GM06990 (cell line): ENCODE measurements at regions not wholly inside any gene's neighbourhood (a gene's known extent, or its start where the extent isn't known, plus 50 kb on each side); places are given as distances from the start of the nearest gene placed in this dataset.

Source experiments
- DNase-seq: peaks from one replicate; pipeline ENCODE4 v3.0.0-alpha.2; 2011; ENCODE audit not compliant: insufficient read length; ENCODE audit errors: extremely low read depth
- H3K27me3 ChIP-seq: replicated peaks from 2 replicates; pipeline ENCODE4 v1.6.0; 2011; ENCODE audit warnings: low read length; ENCODE audit not compliant: control insufficient read depth, insufficient read depth
- H3K36me3 ChIP-seq: 2 replicates; pipeline ENCODE4 v1.5.1; 2011; ENCODE audit warnings: low read length; ENCODE audit not compliant: control insufficient read depth, insufficient read depth
- H3K4me3 ChIP-seq: replicated peaks from 2 replicates; pipeline ENCODE4 v1.5.1; 2011; ENCODE audit warnings: low read depth, mild to moderate bottlenecking, control low read depth, low read length
- TF ChIP-seq, protein P1 (sequence below): IDR thresholded peaks from 2 replicates; pipeline ENCODE4 v1.5.1; 2011; ENCODE audit warnings: low read length, control low read depth, mild to moderate bottlenecking, inconsistent platforms; ENCODE audit not compliant: insufficient read depth, poor library complexity, severe bottlenecking

- no peak for DNase-seq
- TF ChIP-seq, protein P1, sequence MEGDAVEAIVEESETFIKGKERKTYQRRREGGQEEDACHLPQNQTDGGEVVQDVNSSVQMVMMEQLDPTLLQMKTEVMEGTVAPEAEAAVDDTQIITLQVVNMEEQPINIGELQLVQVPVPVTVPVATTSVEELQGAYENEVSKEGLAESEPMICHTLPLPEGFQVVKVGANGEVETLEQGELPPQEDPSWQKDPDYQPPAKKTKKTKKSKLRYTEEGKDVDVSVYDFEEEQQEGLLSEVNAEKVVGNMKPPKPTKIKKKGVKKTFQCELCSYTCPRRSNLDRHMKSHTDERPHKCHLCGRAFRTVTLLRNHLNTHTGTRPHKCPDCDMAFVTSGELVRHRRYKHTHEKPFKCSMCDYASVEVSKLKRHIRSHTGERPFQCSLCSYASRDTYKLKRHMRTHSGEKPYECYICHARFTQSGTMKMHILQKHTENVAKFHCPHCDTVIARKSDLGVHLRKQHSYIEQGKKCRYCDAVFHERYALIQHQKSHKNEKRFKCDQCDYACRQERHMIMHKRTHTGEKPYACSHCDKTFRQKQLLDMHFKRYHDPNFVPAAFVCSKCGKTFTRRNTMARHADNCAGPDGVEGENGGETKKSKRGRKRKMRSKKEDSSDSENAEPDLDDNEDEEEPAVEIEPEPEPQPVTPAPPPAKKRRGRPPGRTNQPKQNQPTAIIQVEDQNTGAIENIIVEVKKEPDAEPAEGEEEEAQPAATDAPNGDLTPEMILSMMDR: no peak
- no peaks in the 10 kb centered on the region for H3K36me3 ChIP-seq
- no peaks in the 10 kb centered on the region; the same call in 1 of the 2 replicates for H3K27me3 ChIP-seq
- no peak overlapping the region for H3K4me3 ChIP-seq
These were observed 448.9 kb upstream of the ZMIZ1 start for GRCh38 chr10:78619896-78620295.

GRCh38 chr10:78620985-78621799 is 447.6 kb upstream of the ZMIZ1 start:
- DNase-seq: no peak
- H3K4me3 ChIP-seq: no peak overlapping the region
- no peaks in the 10 kb centered on the region; the same call in none of the 2 replicates for H3K27me3 ChIP-seq
- H3K36me3 ChIP-seq: no peaks in the 10 kb centered on the region
- TF ChIP-seq, protein P1: no peak

- TF ChIP-seq, protein P1: no peak
- Histone ChIP-seq H3K36me3 (no peaks in the 10 kb centered on the region), H3K27me3 (no peaks in the 10 kb centered on the region; the same call in none of the 2 replicates), H3K4me3 (no peak overlapping the region)
- no peak for DNase-seq
These were observed 445.1 kb upstream of the ZMIZ1 start for GRCh38 chr10:78623578-78624215.

DNA sequence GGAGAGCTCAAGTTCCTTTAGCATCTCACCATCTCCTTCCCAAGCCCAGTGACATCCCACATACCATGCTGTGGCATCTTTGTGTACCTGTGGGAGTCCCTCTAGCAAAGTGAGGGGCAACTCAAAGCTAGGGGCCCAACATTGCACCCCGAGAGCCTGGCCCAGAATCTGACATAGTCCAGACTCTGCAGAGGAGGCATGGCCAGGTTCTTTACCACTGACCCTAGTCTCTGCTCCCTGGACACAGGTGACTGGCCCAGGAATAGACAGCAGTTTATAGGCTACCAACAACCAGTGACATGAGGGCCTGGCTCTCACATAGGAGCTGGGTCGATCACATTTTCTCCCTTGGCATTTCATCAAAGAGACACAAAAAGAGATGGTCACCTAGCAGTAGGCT is 444.0 kb upstream of the ZMIZ1 start:
- Histone ChIP-seq H3K4me3 (no peak overlapping the region), H3K36me3 (no peaks in the 10 kb centered on the region), H3K27me3 (no peaks in the 10 kb centered on the region; the same call in none of the 2 replicates)
- TF ChIP-seq, protein P1: no peak
- no peak for DNase-seq

DNA sequence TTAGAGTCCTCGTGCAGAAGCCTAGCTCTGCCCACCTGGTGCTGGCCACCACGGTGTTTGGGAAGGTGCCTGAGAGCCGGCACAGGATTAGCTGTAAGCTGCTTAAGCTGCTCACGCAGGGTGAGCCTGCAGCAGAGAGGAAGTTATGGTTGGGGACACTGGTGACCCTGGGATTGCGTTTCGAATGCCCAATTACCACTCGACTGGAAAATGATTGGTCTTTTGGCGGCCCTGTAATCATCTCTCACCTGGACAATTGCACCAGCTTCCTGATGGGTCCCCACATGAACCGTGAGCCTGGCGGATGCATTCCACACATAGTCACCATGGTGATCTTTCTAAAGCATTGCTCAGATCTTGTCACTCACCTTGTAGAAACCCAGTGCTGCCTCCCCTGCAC is 442.3 kb upstream of the ZMIZ1 start:
- no peaks in the 10 kb centered on the region for H3K36me3 ChIP-seq
- no peak for DNase-seq
- TF ChIP-seq, protein P1: no peak
- no peak overlapping the region for H3K4me3 ChIP-seq
- H3K27me3 ChIP-seq: no peaks in the 10 kb centered on the region; the same call in none of the 2 replicates
